ENCODE measurements at regions not wholly inside any gene's neighbourhood (a gene's known extent, or its start where the extent isn't known, plus 50 kb on each side); places are given as distances from the start of the nearest gene placed in this dataset.

DNA sequence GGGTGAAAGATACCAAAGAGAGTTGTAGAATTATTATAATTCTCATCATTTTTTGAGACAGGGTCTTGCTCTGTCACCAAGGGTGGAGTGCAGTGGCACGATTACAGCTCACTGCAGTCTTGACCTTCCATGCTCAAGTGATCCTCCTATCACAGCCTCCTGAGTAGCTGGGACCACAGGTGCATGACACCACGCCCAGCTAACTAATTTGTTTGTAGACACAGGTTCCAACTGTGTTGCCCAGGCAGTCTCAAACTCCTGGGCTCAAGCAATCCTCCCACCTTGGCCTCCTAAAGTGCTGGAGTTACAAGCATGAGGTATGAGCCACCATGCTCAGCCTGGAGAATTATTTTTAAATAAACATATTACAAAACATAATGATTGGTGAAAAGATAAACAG is 92.8 kb upstream of the MSH6 start:
- TF ChIP-seq EZH2 (IDR thresholded peaks at IDR 0.05; ENCODE audit: low read length, unreplicated experiment): no peak
- TF ChIP-seq, protein P1, sequence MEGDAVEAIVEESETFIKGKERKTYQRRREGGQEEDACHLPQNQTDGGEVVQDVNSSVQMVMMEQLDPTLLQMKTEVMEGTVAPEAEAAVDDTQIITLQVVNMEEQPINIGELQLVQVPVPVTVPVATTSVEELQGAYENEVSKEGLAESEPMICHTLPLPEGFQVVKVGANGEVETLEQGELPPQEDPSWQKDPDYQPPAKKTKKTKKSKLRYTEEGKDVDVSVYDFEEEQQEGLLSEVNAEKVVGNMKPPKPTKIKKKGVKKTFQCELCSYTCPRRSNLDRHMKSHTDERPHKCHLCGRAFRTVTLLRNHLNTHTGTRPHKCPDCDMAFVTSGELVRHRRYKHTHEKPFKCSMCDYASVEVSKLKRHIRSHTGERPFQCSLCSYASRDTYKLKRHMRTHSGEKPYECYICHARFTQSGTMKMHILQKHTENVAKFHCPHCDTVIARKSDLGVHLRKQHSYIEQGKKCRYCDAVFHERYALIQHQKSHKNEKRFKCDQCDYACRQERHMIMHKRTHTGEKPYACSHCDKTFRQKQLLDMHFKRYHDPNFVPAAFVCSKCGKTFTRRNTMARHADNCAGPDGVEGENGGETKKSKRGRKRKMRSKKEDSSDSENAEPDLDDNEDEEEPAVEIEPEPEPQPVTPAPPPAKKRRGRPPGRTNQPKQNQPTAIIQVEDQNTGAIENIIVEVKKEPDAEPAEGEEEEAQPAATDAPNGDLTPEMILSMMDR (conservative IDR thresholded peaks at IDR 0.05; ENCODE audit: low read depth, low read length): no peak

Data from PC-3 (cell line).